ENCODE measurements at regions not wholly inside any gene's neighbourhood (a gene's known extent, or its start where the extent isn't known, plus 50 kb on each side); places are given as distances from the start of the nearest gene placed in this dataset.

- intact Hi-C loops (cut with micrococcal nuclease): no loop called here
- CTCF ChIA-PET: no interaction called here
- TF ChIP-seq ATF3 (IDR thresholded peaks at IDR 0.05) (no peak), JUND (IDR thresholded peaks at IDR 0.05) (no peak), REST (IDR thresholded peaks at IDR 0.05; ENCODE audit: low read depth) (no peak), ZNF274 (IDR thresholded peaks at IDR 0.05; ENCODE audit: low read depth, low read length) (no peak), POLR2A (IDR thresholded peaks at IDR 0.05; ENCODE audit: borderline replicate concordance, extremely low read depth, insufficient read depth, insufficient read length) (no peak), CBX3 (IDR thresholded peaks at IDR 0.05; ENCODE audit: low read depth) (no peak), EGR1 (IDR thresholded peaks at IDR 0.05; ENCODE audit: low read depth) (no peak), RAD21 (IDR thresholded peaks at IDR 0.05; ENCODE audit: low read depth) (no peak), POLR2AphosphoS5 (IDR thresholded peaks at IDR 0.05; ENCODE audit: low read depth, low read length) (no peak), ZBTB33 (IDR thresholded peaks at IDR 0.05; ENCODE audit: extremely low read depth, insufficient replicate concordance, low read length) (no peak)
- H3K9me2 ChIP-seq (ENCODE audit: insufficient read depth): no peaks in the 10 kb centered on the region
- no peaks in the 10 kb centered on the region for H3K27me3 ChIP-seq (ENCODE audit: insufficient read depth, low read length)
- H3K9me3 ChIP-seq (ENCODE audit: control insufficient read depth in 1 of 2, insufficient read depth in 1 of 2, low read depth in 1 of 2, low read length in 2 of 2): no peaks in the 10 kb centered on the region
- DNase-seq (ENCODE audit: low read depth, low spot score) (no peak), ATAC-seq (no peak)
- no TSS peak for BruUV-seq (replicated peaks)
- no peak overlapping the region for H3K27ac ChIP-seq (ENCODE audit: low read depth, low read length)
- no peaks in the 10 kb centered on the region for H3K79me2 ChIP-seq (ENCODE audit: insufficient read depth, low read length)
- RAD21 ChIA-PET (ENCODE audit: low non-redundant PET in 1 of 2, low total read pairs in 2 of 2, uncharacterized antibody in 2 of 2, unreplicated experiment in 2 of 2): no interaction called here
- no peaks in the 10 kb centered on the region for H4K20me1 ChIP-seq (ENCODE audit: insufficient read depth)
- H3K36me3 ChIP-seq (ENCODE audit: control insufficient read depth in 1 of 2, insufficient read depth in 2 of 2, low read length in 2 of 2): no peaks in the 10 kb centered on the region
- H3K4me2 ChIP-seq (ENCODE audit: low read length): no peak overlapping the region
- POLR2A ChIA-PET: no interaction called here
- H3K9ac ChIP-seq (ENCODE audit: low read length): no peak overlapping the region
- no peak overlapping the region for H2AFZ ChIP-seq (ENCODE audit: low read depth, low read length, poor library complexity, severe bottlenecking)
- H3K4me1 ChIP-seq (ENCODE audit: control insufficient read depth in 1 of 2, insufficient read depth in 2 of 2, low read length in 2 of 2): no peaks in the 10 kb centered on the region
- no peak overlapping the region for H3K4me3 ChIP-seq (replicated peaks in 1 of 2; ENCODE audit: low read depth in 1 of 2, low read length in 2 of 2)
Measured at GRCh38 chr2:48194641-48195040, 119.8 kb upstream of the FOXN2 start.
